Activated naive CD8-positive, alpha-beta T cell treated with anti-CD3 and anti-CD28 coated beads for 36 hours (primary cell): ENCODE measurements at regions not wholly inside any gene's neighbourhood (a gene's known extent, or its start where the extent isn't known, plus 50 kb on each side); places are given as distances from the start of the nearest gene placed in this dataset.
"Not testable (repeated sequence)": the region's sequence is repeated elsewhere in the genome, so short reads cannot be mapped to it uniquely, and the experiment has no call there.

ENCODE experiments used
- DNase-seq: peaks from one replicate; pipeline ENCODE4 v3.0.0; 2021
- H3K27ac Mint-ChIP-seq: one replicate; pipeline ENCODE4 v1.8.0; 2022; ENCODE audit warnings: mild to moderate bottlenecking, moderate library complexity, mixed read lengths
- H3K27me3 Mint-ChIP-seq: one replicate; pipeline ENCODE4 v1.8.0; 2022; ENCODE audit warnings: mild to moderate bottlenecking, mixed read lengths
- H3K36me3 Mint-ChIP-seq: one replicate; pipeline ENCODE4 v1.8.0; 2021; ENCODE audit warnings: mild to moderate bottlenecking, mixed read lengths
- H3K4me1 Mint-ChIP-seq: one replicate; pipeline ENCODE4 v1.8.0; 2021; ENCODE audit warnings: mixed read lengths
- H3K4me3 Mint-ChIP-seq: one replicate; pipeline ENCODE4 v1.8.0; 2022; ENCODE audit warnings: mild to moderate bottlenecking, moderate library complexity, mixed read lengths
- H3K9me3 Mint-ChIP-seq: one replicate; pipeline ENCODE4 v1.8.0; 2022; ENCODE audit warnings: mixed read lengths

- no peaks in the 10 kb centered on the region for H3K9me3 Mint-ChIP-seq
- DNase-seq = no peak
- no peak overlapping the region for H3K4me3 Mint-ChIP-seq
- peaks cover 2% of the 10 kb centered on the region for H3K4me1 Mint-ChIP-seq
- H3K27ac Mint-ChIP-seq = no peak overlapping the region
- no peaks in the 10 kb centered on the region for H3K36me3 Mint-ChIP-seq
- H3K27me3 Mint-ChIP-seq = no peaks in the 10 kb centered on the region
Observed at GRCh38 chr2:41170589-41170988, 718.7 kb upstream of the SLC8A1 start.

DNA sequence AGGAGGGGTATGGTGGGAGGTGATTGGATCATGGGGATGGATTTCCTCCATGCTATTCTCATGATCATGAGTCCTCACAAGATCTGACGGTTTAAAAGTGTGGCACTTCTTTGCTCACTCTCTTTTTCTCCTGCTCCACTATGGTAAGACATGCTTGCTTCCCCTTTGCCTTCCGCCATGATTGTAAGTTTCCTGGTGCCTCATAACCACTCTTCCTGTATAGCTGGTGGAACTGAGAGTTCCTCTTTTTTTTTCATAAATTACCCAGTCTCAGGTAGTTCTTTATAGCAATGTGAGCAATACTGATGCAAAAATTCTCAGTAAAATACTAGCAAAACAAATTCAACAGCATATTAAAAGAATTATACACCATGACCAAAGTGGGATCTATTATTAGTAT is 728.5 kb upstream of the SLC8A1 start:
- no peaks in the 10 kb centered on the region for H3K27me3 Mint-ChIP-seq
- H3K4me1 Mint-ChIP-seq = no peaks in the 10 kb centered on the region
- no peaks in the 10 kb centered on the region for H3K36me3 Mint-ChIP-seq
- no peaks in the 10 kb centered on the region for H3K9me3 Mint-ChIP-seq
- no peak overlapping the region for H3K27ac Mint-ChIP-seq
- H3K4me3 Mint-ChIP-seq = no peak overlapping the region
- no peak for DNase-seq

- Mint-ChIP-seq H3K4me1 (no peaks in the 10 kb centered on the region), H3K27me3 (no peaks in the 10 kb centered on the region), H3K27ac (no peak overlapping the region), H3K36me3 (no peaks in the 10 kb centered on the region), H3K9me3 (no peaks in the 10 kb centered on the region), H3K4me3 (no peak overlapping the region)
- no peak for DNase-seq
Observed at GRCh38 chr2:41182961-41183360, 731.1 kb upstream of the SLC8A1 start.

- Mint-ChIP-seq H3K27me3 (no peaks in the 10 kb centered on the region), H3K4me1 (no peaks in the 10 kb centered on the region), H3K36me3 (no peaks in the 10 kb centered on the region), H3K4me3 (no peak overlapping the region), H3K9me3 (no peaks in the 10 kb centered on the region), H3K27ac (no peak overlapping the region)
- no peak for DNase-seq
Observed at GRCh38 chr2:41187376-41188122, 735.7 kb upstream of the SLC8A1 start.

DNA sequence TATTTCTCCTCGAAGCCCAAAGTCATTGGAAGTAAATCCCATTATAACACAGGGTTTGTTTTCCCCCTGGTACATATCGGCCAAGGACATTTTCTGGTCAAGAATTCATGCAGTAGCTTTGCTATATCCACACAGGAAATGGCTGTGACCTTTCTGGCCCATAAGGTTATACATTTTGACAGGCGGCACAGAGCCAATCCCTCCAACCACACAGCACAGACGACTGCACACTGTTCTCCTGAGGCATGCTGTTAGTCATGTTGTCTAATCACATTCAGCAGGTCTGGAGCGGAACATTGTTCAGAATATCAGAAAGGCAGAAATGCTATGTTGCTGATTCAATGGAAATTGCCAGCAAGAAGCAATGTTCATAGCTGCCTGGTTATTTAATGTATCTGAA is 742.3 kb upstream of the SLC8A1 start:
- H3K4me1 Mint-ChIP-seq = no peaks in the 10 kb centered on the region
- no peaks in the 10 kb centered on the region for H3K27me3 Mint-ChIP-seq
- no peak for DNase-seq
- no peak overlapping the region for H3K27ac Mint-ChIP-seq
- H3K36me3 Mint-ChIP-seq = no peaks in the 10 kb centered on the region
- peaks cover 1% of the 10 kb centered on the region for H3K9me3 Mint-ChIP-seq
- no peak overlapping the region for H3K4me3 Mint-ChIP-seq

DNA sequence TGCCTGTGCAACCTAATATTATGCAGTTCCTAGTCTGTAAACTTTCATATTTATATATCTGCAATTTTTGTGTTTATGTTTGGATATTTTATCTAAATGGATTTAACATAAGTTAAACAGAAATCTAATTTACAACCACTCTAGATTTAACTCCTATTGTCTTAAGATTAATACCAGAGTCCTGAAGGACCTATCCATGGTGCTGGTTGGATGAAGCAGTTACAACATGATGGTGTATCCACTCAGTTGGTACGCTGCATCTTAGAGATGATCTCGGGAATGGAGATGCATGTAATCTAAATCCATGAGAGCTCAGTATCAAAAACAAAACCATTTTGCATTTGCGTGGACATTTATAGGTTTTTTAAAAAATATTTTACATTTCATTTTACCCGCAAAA is 745.9 kb upstream of the SLC8A1 start:
- no peaks in the 10 kb centered on the region for H3K4me1 Mint-ChIP-seq
- H3K27me3 Mint-ChIP-seq = no peaks in the 10 kb centered on the region
- no peak overlapping the region for H3K27ac Mint-ChIP-seq
- no peaks in the 10 kb centered on the region for H3K36me3 Mint-ChIP-seq
- DNase-seq = no peak
- H3K4me3 Mint-ChIP-seq = no peak overlapping the region
- peaks cover 1% of the 10 kb centered on the region for H3K9me3 Mint-ChIP-seq

- no peak for DNase-seq
- H3K27me3 Mint-ChIP-seq = no peaks in the 10 kb centered on the region
Observed at GRCh38 chr2:41199334-41199733, 747.4 kb upstream of the SLC8A1 start.

GRCh38 chr2:41204315-41204714 is 752.4 kb upstream of the SLC8A1 start:
- Mint-ChIP-seq H3K36me3 (no peaks in the 10 kb centered on the region), H3K9me3 (no peaks in the 10 kb centered on the region), H3K4me1 (no peaks in the 10 kb centered on the region), H3K27me3 (no peaks in the 10 kb centered on the region), H3K27ac (no peak overlapping the region), H3K4me3 (no peak overlapping the region)
- no peak for DNase-seq

More at GRCh38 chr2:41199334-41199733, 747.4 kb upstream of the SLC8A1 start:
- H3K36me3 Mint-ChIP-seq = no peaks in the 10 kb centered on the region
- no peak overlapping the region for H3K4me3 Mint-ChIP-seq
- peaks cover 1% of the 10 kb centered on the region for H3K9me3 Mint-ChIP-seq
- no peaks in the 10 kb centered on the region for H3K4me1 Mint-ChIP-seq
- no peak overlapping the region for H3K27ac Mint-ChIP-seq

GRCh38 chr2:41206004-41206403 is 754.1 kb upstream of the SLC8A1 start:
- DNase-seq = no peak
- H3K4me3 Mint-ChIP-seq = no peak overlapping the region
- H3K4me1 Mint-ChIP-seq = no peaks in the 10 kb centered on the region
- no peak overlapping the region for H3K27ac Mint-ChIP-seq
- no peaks in the 10 kb centered on the region for H3K9me3 Mint-ChIP-seq
- H3K27me3 Mint-ChIP-seq = no peaks in the 10 kb centered on the region
- H3K36me3 Mint-ChIP-seq = no peaks in the 10 kb centered on the region

DNA sequence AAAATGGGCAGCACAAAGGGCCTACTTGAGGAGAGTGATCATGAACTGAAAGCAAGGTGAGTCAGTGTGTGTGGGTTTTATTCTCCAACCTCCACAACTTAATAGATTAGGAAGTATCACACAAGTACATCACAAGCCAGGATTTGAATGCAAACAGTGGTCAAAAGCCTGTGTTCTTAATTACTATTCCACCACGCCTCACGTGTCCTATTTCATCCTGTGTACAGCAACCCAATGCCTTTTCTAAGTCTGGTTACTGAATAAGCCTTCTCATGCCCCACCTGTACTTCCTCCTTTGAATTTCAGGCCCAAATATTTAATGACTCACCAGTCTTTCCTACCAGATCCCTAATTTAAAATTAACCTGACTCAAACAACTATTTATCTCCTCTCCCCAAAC is 755.7 kb upstream of the SLC8A1 start:
- H3K4me3 Mint-ChIP-seq = no peak overlapping the region
- no peaks in the 10 kb centered on the region for H3K9me3 Mint-ChIP-seq
- H3K4me1 Mint-ChIP-seq = no peaks in the 10 kb centered on the region
- H3K27me3 Mint-ChIP-seq = no peaks in the 10 kb centered on the region
- no peak overlapping the region for H3K27ac Mint-ChIP-seq
- no peak for DNase-seq
- no peaks in the 10 kb centered on the region for H3K36me3 Mint-ChIP-seq

DNA sequence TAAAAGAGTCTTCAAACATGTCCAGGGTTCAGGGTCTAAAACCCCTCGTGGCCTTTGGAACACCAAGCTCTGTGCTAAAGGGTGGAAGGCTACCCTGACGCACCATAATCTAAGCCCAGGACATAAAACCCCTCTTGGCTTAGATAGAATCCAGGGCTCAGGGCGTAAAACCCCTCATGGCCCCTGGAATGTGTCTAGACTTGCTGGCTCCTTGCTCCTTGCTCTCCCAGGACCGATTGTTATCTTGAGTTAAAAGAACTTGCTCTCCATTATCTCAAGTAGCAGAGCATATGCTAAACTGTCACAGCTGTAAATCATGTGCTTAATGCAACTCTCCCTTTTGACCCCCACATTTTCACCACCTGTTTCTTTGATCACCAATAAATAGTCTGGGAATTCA is 758.1 kb upstream of the SLC8A1 start:
- not testable (repeated sequence) for H3K9me3 Mint-ChIP-seq, H3K4me3 Mint-ChIP-seq, H3K27ac Mint-ChIP-seq, DNase-seq, H3K27me3 Mint-ChIP-seq, H3K4me1 Mint-ChIP-seq, H3K36me3 Mint-ChIP-seq

DNA sequence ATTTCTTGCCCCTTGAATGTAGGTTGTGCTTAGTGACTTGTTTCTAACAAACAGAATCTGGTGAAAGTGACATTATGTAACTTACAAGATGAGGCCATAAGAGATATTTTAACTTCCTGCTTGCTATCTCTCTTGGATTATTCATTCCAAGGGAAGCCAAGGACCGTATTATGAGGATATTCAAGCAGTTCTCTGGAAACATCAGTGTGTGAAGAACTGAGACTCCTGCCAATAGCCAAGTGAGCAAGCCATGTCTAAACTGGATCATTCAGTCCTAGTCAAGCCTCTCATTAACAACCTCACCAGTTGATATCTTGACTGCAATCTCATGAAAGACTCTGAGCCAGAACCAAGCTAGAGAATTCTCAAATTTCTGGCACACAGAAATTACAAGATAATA is 765.1 kb upstream of the SLC8A1 start:
- H3K4me1 Mint-ChIP-seq = no peaks in the 10 kb centered on the region
- peaks cover 7% of the 10 kb centered on the region for H3K9me3 Mint-ChIP-seq
- DNase-seq = no peak
- H3K36me3 Mint-ChIP-seq = no peaks in the 10 kb centered on the region
- no peaks in the 10 kb centered on the region for H3K27me3 Mint-ChIP-seq
- no peak overlapping the region for H3K27ac Mint-ChIP-seq
- no peak overlapping the region for H3K4me3 Mint-ChIP-seq

GRCh38 chr2:41222593-41222992 is 770.7 kb upstream of the SLC8A1 start:
- no peaks in the 10 kb centered on the region for H3K4me1 Mint-ChIP-seq
- no peak overlapping the region for H3K4me3 Mint-ChIP-seq
- no peak for DNase-seq
- no peaks in the 10 kb centered on the region for H3K36me3 Mint-ChIP-seq
- no peak overlapping the region for H3K27ac Mint-ChIP-seq
- H3K27me3 Mint-ChIP-seq = no peaks in the 10 kb centered on the region
- no peaks in the 10 kb centered on the region for H3K9me3 Mint-ChIP-seq

- no peaks in the 10 kb centered on the region for H3K27me3 Mint-ChIP-seq
- no peaks in the 10 kb centered on the region for H3K4me1 Mint-ChIP-seq
- H3K36me3 Mint-ChIP-seq = no peaks in the 10 kb centered on the region
- H3K4me3 Mint-ChIP-seq = no peak overlapping the region
- H3K27ac Mint-ChIP-seq = no peak overlapping the region
- peaks cover 16% of the 10 kb centered on the region for H3K9me3 Mint-ChIP-seq
- DNase-seq = no peak
Observed at GRCh38 chr2:41234093-41234492, 782.2 kb upstream of the SLC8A1 start.

GRCh38 chr2:41241325-41242000 is 789.6 kb upstream of the SLC8A1 start:
- Mint-ChIP-seq H3K4me3 (no peak overlapping the region), H3K27me3 (no peaks in the 10 kb centered on the region), H3K36me3 (no peaks in the 10 kb centered on the region), H3K27ac (no peak overlapping the region), H3K4me1 (no peaks in the 10 kb centered on the region), H3K9me3 (peaks cover 6% of the 10 kb centered on the region)
- no peak for DNase-seq

DNA sequence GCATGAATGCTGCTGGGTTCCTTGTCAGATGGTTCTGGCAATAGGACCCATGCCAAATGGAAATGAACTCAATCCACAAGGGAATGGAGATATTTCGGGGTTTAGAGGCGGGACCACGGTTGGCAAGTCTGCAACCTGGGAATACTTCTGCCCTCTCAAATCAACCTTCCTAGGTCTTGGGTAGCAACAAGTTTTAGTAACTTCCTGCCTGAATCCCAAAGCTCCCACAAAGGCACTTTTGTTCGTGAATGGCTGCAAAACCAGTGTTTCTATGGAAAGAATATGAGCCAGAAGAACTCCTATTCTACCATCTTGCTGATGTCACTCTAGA is 790.1 kb upstream of the SLC8A1 start:
- H3K36me3 Mint-ChIP-seq = no peaks in the 10 kb centered on the region
- H3K9me3 Mint-ChIP-seq = peaks cover 6% of the 10 kb centered on the region
- no peak for DNase-seq
- no peaks in the 10 kb centered on the region for H3K4me1 Mint-ChIP-seq
- no peaks in the 10 kb centered on the region for H3K27me3 Mint-ChIP-seq
- H3K4me3 Mint-ChIP-seq = no peak overlapping the region
- H3K27ac Mint-ChIP-seq = no peak overlapping the region
